ENCODE measurements at regions not wholly inside any gene's neighbourhood (a gene's known extent, or its start where the extent isn't known, plus 50 kb on each side); places are given as distances from the start of the nearest gene placed in this dataset.

GRCh38 chr1:30508611-30509010, 214.8 kb downstream of the MATN1 start:
- TF ChIP-seq CTCF (IDR thresholded peaks at IDR 0.05; ENCODE audit: low read depth, low read length, missing input control): no peak
- no peak for TF ChIP-seq HNF4G (IDR thresholded peaks at IDR 0.05)
- TF ChIP-seq YY1 (IDR thresholded peaks at IDR 0.05): no peak
- TF ChIP-seq RAD21 (IDR thresholded peaks at IDR 0.05): no peak
- TF ChIP-seq NR2F2 (IDR thresholded peaks at IDR 0.05): no peak
- no peak for TF ChIP-seq MAX (IDR thresholded peaks at IDR 0.05)
- no peak for TF ChIP-seq JUND (IDR thresholded peaks at IDR 0.05)
- TF ChIP-seq RXRA (IDR thresholded peaks at IDR 0.05): no peak
- no peak for TF ChIP-seq HNF4A (conservative IDR thresholded peaks at IDR 0.05)
- TF ChIP-seq SP1 (IDR thresholded peaks at IDR 0.05): no peak
- TF ChIP-seq ZBTB33 (IDR thresholded peaks at IDR 0.05): no peak
- no peak for TF ChIP-seq TAF1 (conservative IDR thresholded peaks at IDR 0.05)
- TF ChIP-seq REST (IDR thresholded peaks at IDR 0.05): no peak
